ENCODE measurements at regions not wholly inside any gene's neighbourhood (a gene's known extent, or its start where the extent isn't known, plus 50 kb on each side); places are given as distances from the start of the nearest gene placed in this dataset.
"Not testable (repeated sequence)": the region's sequence is repeated elsewhere in the genome, so short reads cannot be mapped to it uniquely, and the experiment has no call there.

DNA sequence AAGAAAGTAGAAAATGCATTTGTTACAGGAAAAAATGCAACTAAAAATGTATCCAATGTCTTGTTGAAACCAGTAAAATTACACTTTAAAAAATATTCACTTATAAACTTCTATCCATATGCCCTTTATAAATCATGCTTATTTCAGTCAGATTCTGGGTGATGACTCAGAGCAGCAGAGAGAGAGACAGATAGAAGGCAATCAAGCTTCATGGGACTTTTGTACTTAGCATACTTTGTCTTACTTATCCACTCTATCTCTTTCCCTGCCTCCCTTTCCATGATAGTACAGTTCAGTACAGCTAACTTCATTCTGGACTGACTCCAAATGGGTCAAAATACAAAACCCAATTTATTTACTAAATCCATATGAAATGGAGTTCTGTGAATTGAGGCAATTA is 1438.2 kb downstream of the ZPLD1 start:
- TF ChIP-seq, protein P1, sequence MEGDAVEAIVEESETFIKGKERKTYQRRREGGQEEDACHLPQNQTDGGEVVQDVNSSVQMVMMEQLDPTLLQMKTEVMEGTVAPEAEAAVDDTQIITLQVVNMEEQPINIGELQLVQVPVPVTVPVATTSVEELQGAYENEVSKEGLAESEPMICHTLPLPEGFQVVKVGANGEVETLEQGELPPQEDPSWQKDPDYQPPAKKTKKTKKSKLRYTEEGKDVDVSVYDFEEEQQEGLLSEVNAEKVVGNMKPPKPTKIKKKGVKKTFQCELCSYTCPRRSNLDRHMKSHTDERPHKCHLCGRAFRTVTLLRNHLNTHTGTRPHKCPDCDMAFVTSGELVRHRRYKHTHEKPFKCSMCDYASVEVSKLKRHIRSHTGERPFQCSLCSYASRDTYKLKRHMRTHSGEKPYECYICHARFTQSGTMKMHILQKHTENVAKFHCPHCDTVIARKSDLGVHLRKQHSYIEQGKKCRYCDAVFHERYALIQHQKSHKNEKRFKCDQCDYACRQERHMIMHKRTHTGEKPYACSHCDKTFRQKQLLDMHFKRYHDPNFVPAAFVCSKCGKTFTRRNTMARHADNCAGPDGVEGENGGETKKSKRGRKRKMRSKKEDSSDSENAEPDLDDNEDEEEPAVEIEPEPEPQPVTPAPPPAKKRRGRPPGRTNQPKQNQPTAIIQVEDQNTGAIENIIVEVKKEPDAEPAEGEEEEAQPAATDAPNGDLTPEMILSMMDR (conservative IDR thresholded peaks at IDR 0.05; ENCODE audit: low read depth, low read length): no peak
- peak; percentile 5 for DNase-seq (ENCODE audit: low read depth)

DNA sequence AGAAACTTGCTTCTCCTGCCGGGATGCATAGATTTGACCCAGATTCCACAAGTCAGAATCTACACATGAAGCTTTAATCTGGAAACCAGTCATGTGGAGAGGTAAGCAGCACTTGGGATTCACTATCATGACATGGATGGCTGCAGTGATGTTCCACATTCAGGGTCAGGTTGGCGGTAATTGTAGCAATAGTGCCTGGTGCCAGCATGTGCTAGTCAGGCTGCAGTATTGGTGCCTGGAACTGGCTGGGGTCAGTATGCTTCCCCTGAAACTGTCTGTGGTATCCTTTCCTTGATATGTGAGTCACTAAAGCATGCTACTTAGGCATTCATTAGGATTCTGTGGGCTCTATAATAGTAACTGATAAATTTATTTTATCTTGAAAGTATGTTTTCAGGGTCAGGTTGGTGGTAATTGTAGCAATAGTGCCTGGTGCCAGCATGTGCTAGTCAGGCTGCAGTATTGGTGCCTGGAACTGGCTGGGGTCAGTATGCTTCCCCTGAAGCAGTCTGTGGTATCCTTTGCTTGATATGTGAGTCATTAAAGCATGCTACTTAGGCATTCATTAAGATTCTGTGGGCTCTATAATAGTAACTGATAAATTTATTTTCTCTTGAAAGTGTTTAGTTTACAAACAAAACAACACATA is 1439.2 kb downstream of the ZPLD1 start:
- peak; percentile 12 for DNase-seq (ENCODE audit: low read depth)
- TF ChIP-seq, protein P1 (conservative IDR thresholded peaks at IDR 0.05; ENCODE audit: low read depth, low read length): no peak
- H3K4me3 ChIP-seq (ENCODE audit: low read depth, low read length): no peak overlapping the region

More for the DNA sequence above, 1438.2 kb downstream of the ZPLD1 start:
- H3K4me3 ChIP-seq (ENCODE audit: low read depth, low read length): no peak overlapping the region

DNA sequence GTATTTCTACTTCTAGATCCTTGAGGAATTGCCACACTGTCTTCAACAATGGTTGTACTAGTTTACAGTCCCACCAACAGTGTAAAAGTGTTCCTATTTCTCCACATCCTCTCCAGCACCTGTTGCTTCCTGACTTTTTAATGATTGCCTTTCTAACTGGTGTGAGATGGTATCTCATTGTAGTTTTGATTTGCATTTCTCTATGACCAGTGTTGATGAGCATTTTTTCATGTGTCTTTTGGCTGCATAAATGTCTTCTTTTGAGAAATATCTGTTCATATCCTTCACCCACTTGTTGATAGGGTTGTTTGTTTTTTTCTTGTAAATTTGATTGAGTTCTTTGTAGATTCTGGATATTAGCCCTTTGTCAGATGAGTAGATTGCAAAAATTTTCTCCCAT is 1447.0 kb downstream of the ZPLD1 start:
- not testable (repeated sequence) for H3K4me3 ChIP-seq (ENCODE audit: low read depth, low read length); DNase-seq (ENCODE audit: low read depth)

DNA sequence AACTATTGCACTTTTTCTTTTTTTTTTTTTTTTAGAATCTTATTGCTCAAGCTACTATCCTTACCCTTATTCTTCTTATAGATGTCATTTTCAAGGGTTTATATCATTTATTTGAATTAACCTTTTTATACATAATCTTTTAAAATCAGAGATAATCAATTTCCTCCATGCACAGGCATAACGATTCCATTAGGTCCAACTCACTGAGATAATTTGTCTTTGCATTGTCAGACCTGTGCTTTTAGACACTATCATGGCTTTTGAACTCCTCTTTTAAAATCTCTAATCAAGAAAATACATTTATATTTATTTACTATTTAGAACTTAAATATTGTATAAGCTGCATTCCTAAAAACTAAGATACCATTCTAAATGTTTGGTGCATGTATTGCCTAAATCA is 1454.9 kb downstream of the ZPLD1 start:
- no peak for DNase-seq (ENCODE audit: low read depth)
- TF ChIP-seq, protein P1 (conservative IDR thresholded peaks at IDR 0.05; ENCODE audit: low read depth, low read length): no peak
- no peak overlapping the region for H3K4me3 ChIP-seq (ENCODE audit: low read depth, low read length)

DNA sequence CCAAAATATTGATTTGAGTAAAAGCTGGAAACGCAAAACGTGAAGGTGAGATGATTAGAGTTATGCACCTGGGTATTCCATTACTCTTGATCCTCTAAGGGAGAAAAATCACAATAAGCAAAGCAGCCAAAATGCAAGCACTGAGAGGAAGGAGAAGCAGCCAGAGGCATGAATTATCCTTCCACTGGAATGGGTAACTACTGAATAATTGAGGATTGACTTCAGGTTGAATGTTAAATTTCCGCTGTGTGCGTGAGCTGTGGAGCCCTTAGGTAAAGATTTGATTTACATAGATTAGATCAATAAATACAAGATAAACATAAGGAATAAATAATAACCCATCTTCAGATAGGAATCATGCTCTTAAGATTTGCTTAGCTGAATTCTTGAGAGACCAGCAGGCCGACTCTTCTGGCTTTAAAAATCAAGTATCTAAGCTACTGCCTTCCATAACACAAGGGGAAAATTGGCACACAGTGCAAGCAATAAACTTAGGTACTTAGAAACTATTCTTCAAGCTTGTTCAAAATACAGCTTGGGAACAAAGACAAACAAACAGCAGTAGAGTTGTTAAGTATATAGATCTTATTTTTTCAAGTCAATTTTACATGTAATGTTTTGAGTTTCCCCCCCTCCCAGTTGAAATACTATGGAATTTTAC is 1459.5 kb downstream of the ZPLD1 start:
- no peak overlapping the region for H3K4me3 ChIP-seq (ENCODE audit: low read depth, low read length)
- no peak for DNase-seq (ENCODE audit: low read depth)
- TF ChIP-seq, protein P1 (conservative IDR thresholded peaks at IDR 0.05; ENCODE audit: low read depth, low read length): no peak

DNA sequence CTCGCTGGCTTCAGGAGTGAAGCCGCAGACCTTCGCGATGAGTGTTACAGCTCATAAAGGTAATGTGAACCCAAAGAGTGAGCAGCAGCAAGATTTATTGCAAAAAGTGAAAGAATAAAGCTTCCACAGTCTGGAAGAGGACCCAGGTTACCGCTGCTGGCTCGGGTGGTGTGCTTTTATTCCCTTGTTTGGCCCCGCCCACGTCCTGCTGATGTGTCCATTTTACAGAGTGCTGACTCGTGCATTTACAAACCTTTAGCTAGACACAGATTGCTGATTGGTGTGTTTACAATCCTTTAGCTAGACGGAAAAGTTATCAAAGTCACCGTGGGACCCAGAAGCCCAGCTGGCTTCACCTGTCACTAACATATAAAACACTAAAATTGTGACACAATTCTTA is 1464.5 kb downstream of the ZPLD1 start:
- no peak overlapping the region for H3K4me3 ChIP-seq (ENCODE audit: low read depth, low read length)
- no peak for DNase-seq (ENCODE audit: low read depth)
- TF ChIP-seq, protein P1 (conservative IDR thresholded peaks at IDR 0.05; ENCODE audit: low read depth, low read length): no peak

DNA sequence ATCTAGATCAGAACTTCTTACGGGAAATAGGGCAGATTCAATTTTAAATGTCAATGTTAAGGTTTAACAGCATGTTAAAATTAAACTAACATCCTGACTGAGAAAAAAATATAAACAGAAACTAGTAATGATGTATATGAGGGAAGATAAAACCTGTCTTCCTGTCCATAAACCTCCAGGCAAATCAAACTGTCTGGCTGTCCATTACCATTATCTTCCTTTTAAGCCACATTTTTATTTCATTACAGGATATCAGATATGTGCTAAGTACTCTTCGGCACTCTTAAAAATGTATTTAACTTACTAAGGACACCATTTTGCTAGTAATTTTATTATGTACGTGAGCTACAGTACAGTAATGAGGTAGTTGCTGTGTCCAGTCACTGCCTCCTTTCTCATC is 1461.7 kb upstream of the ALCAM start:
- no peak overlapping the region for H3K4me3 ChIP-seq (ENCODE audit: low read depth, low read length)
- TF ChIP-seq, protein P1 (conservative IDR thresholded peaks at IDR 0.05; ENCODE audit: low read depth, low read length): no peak
- DNase-seq (ENCODE audit: low read depth): no peak
